GM18870 (cell line): ENCODE measurements at regions not wholly inside any gene's neighbourhood (a gene's known extent, or its start where the extent isn't known, plus 50 kb on each side); places are given as distances from the start of the nearest gene placed in this dataset.

ENCODE experiments used
- ATAC-seq: cut with Tn5 transposase; IDR thresholded peaks from one replicate; pipeline ENCODE4 v1.9.1; 2021; ENCODE audit warnings: moderate library complexity; ENCODE audit not compliant: unreplicated experiment

DNA sequence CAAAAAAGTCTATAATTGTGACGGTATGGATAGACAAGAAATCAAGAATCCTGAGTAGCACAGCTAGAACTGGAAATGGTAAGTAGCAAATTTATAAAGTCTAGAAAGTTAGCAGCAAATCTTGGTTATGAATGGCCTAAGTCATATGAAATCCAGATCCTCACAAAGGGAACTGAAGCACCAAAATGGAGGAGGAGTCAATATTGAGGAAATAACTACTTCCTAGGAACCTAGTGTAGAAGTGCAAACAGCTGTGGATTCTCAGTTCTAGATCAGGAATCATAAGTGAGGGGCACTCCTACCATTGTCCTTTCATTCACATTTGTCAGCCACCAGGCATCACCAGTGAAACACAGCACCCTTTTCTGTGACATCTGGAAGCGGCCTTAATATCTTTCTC is 202.2 kb upstream of the DCN start:
- no peak for ATAC-seq

DNA sequence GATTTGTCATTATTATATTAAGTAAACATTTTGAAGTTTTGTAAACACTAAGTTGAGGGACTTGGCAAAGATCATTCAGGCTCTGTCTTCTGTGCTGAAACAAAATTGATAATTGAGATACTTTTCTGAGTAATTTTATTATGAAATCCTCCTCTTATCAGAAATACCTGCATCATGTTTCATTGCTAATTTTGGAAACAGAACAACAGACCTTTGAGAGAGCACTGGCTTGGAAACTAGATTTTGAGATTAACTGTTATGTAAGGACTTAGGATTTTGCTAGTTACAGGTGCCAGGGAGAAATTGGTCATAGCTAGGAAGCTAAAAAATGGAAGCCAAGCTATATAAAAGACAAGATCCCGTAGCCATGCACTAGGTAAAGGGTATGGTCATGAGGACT is 201.7 kb upstream of the DCN start:
- no peak for ATAC-seq

DNA sequence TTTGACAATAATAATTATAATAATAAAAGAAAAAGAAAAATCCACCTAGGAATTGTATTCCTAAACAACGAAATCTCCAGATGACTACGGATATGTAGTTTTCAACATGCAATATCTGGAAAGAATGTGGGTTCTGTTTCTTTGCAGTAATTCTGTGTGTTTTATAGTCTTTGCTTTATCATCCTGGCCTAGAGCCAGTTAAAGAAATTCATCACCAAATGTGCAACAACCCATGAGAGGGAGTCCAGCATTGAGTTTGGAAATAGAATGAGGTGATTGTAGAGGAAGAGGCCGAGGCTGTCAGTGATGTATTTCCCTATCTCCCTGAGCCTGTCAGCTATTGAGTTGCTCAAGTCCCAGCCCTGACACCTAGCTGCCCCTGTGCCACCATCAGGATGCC is 200.5 kb upstream of the DCN start:
- no peak for ATAC-seq

DNA sequence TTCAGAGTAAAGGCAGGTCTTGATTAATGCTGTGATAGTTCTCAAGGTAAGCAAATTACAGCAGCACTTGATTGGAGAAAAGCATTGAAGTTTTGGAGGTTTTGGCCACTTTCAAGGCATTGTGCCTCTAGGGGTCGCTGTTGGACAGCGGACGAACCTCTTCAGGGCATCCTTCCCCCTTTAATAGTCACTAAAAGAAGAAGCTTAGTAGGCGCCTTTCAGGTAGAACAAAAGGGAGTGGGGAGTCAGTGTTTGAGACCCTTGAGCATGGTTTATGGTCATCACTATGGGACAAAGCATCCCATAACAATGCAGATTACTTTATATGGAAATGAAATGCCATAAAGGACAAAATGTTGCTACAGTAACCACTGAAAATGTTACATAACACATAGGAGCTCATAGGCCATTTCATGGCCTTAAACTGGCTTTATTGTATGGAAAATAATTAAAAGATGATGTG is 199.5 kb upstream of the DCN start:
- peak; percentile 75 for ATAC-seq

DNA sequence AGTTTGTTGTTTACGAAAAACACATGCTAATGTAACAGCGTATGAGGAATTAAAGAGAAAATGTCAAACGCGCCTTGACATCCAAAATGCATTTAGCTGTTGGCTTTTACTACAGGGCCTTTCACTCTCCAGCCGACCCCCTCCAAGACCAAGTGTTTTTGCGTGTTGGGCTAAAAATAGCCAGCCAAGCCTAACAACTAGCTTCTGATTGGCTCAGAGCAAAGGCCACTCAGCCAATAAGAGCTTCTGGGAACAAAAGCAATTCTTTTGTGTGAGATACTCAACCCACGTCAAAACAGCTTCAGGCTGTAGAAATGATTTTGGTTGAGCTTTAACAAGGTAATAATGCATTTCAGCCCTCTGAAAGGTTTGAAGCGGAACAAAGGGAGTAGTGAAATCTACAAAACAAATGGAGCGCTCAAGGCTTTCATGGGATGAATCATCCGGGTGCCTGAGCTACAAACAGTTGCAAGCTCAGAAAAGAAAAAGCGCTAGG is 198.7 kb upstream of the DCN start:
- peak; percentile 79 for ATAC-seq

DNA sequence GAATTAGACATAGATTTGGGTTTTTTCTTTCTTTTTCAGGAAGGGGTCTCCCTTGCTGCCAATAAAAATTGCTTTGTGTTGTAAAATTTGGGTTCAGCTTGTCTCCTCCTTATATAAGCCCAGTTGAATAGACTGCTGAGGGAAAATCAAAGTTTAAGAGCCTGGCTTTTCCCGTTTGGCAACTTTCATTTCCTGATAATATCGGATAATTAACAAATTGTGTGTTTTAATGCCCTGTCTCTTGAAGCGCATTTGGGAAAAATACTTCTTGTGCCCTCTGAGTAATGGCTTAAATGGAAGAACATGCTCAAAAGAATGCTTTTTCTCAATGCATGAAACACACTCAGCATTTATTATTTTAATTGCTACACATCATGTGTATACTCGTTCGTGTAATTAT is 198.0 kb upstream of the DCN start:
- ATAC-seq, result no peak

DNA sequence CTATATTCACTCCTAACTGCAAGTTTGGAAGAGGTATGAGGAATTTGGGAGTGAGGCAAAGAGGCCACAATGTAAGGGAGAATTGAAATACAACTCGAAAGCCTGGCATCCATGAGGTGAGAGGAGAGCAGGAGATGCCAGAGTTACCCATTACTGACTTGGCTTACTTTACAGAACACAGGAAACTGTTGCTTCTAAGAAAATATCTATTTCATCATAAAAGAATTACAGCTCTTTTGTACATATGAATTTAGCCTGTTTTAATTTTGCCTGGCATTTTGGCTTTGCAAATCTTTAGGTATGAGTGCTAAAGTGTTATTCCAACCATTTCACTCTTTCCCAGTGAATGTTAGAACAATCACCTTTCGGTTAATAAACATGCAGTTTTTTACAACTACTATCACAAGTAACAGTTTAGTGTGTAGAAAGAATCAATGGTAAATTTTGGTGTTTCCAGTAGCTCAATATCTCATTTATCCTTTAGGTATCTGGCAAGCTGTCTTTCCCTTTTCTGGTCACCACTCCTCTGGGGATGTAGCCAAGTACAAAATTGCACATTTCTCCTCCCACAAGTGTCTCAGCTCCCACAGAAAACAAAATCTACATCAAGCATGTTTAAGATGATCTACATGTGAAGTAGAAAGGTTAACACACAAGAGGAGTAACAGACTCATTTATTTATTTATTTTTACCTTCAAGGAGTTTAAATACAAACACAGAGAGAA is 196.6 kb upstream of the DCN start:
- no peak for ATAC-seq

DNA sequence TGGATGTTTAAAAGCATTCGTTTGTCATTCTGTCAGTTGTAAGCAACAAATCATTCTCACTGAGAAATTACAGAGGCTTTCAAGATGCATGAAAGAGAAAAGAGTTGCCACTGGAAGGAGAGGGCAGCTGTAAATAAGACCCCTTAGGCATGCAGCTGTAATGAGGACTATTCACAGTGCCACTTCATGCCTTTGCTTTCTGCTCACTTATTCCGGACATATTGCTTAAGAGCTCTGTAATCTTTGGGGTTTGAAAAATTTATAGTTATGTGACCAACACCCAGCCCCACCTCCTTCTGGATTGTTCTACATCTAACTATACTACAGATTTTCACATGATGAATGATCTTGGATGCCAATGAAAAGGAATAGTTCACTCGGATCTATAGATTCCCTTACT is 194.8 kb upstream of the DCN start:
- no peak for ATAC-seq

DNA sequence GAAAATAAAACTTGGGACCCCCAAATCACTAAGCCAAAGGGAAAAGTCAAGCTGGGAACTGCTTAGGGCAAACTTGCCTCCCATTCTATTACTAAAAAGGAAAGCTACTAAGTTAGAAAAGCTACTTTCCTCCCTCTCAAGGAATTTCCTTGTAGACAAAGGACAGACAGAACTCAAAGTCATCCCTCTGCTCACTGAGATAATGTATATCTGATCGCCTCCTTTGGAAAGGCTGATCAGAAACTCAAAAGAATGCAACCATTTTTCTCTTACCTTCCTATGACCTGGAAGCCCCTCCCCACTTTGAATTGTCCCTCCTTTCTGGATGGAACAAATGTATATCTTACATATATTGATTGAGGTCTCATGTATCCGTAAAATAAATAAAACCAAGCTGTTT is 190.5 kb upstream of the DCN start:
- no peak for ATAC-seq

DNA sequence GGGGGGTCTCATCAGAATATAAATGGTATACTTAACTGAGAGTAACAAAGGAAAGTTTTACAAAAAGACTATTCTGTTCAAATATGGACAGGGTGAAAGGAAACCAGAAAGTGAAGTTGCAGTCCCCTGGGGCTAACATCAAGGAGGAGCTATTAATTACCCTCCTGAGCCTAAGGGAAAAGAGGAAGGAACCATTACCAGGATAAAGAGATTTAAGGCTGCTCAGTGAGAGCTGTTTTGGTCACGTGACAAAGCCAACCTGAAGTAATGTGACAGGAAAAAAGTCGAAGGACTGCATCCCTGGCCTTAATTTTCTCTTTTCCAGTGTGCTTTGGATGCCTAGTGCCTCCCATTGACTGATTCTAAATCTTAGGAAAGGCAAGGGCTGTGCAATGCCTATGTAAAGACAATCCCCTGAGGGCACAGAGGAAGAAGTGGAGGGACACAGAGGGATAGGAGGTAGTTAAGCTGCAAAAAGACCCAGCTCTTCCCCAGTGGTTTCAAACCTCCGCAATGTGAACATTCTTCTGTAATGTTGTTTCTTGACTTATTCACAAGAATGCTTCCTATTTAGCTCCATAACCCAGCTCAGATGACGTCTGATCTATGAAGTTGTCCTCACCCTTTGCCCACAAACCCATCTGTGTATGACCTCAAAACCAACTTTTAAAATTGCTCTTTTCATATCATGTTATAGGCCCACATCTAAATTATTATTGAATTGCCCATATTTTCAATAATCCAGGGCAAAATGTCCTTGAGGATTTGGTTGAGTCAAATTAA is 187.7 kb upstream of the DCN start:
- no peak for ATAC-seq

DNA sequence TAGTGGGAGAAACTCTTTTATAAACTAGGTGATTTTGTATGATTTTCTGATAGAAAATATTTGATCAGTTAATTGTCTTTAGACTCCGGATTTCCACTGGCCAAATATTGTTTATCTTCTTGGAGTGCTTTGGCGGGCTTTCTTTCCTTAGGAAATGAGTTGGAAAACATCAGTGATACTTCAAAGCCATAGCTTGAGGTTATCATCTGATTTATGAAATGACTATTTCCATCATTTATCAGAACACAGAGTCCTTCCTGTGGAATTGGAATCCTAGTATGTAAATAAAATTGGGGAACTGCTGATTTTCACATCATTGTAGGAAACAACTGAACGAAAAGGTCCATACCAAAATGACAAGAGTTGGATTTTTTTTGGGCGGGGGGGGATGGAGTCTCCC is 186.0 kb upstream of the DCN start:
- no peak for ATAC-seq

DNA sequence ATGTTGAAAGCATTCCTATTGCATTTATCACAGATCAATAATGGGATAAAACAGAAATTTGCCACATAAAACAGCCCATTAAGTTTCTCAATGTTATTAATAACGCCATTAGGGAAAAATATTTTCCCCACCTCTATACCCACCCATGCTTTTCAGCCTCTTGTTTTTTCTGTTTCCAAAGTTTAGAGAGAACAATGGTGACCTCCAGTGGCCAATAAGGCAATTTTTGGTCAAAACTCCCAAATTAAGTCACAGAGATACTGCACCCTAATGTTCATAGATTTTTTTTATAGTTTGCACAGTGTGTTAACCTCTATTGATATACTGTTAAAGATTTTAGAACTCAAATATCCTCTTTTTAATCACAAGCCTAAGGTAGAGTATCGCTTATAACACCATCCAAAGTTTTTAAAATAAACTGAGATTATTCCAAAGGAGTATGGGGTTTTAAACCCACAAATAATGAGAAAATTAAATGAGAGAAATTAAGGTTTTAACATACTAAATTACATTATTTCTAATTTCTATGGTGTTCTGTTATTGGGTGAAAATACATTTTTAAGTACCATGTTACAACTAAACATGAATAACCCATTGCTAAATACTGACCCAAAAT is 184.7 kb upstream of the DCN start:
- no peak for ATAC-seq

DNA sequence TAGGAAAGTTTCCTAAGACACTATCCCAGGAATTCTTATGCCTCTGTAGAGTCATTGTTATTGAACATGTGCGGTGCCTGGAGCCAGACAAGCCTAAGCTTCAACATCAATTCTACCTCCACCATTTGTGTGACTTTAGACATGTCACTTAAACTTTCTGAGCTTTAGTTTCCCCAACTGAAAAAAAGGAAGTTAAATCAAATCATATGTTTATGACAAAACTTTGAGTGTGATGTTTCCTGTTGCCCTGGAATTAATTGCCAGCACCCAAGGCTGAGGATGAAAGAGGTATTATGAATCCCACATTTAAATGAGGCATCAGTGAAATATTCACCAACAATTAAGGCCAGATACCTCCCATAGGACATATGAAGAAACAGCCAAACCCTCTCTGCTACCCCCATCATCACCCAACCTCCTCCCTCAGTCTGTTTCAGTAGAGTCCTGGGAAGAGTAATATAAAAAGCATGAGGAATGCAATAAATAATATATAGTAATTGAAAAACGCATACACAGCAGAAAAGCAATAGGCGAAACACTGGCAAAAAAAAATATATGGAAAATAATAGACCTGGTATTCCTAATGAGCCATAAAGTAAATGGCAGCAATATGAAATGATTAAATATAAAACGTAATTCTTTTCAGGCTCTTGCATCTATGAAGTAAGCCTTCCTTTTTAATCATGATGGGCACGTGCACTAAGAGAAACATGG is 182.0 kb upstream of the DCN start:
- no peak for ATAC-seq

DNA sequence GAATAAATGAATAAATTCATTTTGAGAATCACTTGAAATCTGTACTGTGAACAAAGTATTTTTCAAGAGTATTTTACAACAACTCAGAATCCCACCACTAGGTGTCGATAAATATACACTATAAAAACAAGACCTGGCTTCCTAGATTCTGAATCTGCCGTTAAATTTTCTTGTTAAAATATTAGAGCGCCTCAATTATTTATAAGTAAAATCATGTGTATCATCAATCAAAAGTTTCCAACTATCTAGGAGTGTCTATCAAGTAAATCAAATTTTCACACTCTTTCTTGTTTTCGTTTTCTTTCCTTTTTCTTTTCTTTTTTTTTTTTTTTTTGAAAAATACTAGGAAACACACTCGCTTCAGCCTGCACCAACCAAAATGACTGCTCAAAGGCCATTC is 179.2 kb upstream of the DCN start:
- ATAC-seq, result no peak

DNA sequence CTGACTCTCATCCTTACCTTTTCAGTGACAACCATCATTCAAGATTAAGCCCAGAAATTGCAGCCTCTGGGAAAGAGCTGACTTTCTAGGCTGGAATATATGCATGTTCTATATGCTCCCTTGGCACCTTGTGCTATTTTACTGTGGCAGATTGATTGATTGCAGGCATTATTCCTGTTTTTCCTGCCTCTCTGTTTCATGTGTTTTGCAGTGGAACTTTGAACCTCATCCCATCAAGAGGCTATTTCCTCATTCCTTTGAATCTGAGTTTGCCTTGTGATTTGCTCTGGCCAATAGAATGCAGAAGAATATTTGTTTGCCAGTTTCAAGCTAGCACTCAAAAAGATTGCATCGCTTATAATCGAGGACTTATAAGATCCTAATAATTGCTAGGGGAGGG is 174.8 kb upstream of the DCN start:
- no peak for ATAC-seq

DNA sequence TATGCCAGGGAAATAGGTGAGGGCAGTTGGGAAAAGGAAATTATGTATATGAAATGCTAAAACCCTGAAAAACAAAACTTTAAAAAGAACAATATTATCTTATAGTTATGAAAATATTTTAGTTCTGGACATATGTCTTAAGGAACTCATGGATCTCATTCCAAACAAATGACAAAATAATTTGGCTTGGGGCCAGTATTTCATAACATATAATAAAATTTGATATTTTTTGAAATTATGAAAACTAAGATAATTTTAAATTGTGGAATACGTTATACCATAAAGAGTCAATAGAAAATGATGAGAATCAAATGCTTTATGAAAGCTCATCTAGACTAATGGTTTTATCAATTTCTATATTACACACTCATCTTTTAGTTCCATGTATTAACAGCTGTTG is 173.8 kb upstream of the DCN start:
- no peak for ATAC-seq

DNA sequence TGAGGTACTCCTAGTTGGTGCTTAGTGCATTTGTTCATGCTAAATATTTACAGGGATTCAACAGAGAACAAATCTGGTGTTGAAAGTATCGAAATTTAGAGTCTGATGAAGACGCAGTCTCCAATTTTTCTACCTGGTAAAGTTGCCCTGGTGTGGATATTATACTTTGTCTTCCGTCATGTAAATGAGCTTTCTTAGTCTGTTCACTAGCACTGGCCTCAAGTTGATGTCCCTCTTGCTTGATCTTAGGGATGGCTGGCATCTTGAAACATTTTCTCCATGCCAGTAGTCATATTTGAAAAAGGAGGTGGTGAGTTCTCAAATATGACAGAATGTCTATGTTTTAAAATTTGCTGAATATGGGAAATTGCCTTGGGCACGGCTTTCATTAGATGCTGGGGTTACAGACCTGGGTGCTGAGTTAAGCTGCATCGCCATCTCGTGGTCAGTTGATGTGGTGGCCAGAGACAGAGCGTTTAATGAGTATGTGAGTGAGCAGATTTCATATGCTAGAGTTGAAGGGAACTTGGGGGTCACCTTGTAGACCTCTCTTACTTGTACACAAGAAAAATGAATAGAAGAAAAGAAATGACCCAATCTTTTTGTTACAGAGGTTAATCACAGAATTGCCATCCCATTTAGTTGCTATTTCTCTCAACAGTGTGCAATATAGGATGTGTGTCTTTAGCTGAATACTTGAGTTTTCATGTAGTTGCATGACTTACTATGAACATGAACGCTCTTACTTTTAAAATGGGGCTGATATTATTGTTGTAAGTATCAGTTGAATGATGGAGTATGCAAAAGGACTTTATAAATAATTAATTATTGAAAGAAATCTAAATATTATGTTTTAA is 172.8 kb upstream of the DCN start:
- peak; percentile 95 for ATAC-seq

DNA sequence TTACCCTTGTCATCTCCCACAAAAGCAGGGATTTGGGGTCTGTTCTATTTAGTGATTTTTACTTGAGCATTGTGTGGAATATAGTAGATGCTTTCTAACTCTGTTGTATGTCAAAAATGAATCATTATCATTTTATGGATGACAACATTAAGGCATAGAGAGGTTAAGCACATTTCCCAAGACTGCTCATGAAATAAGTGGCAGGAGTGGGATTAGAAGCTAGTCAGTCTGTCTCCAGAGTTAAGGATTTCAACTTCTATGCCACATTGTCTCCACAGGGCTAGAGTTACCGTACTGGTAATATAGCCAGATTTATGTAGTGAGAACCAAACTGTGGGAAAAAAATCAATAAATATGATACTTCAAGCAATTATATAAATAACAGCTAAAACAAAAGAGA is 170.6 kb upstream of the DCN start:
- ATAC-seq, result no peak

DNA sequence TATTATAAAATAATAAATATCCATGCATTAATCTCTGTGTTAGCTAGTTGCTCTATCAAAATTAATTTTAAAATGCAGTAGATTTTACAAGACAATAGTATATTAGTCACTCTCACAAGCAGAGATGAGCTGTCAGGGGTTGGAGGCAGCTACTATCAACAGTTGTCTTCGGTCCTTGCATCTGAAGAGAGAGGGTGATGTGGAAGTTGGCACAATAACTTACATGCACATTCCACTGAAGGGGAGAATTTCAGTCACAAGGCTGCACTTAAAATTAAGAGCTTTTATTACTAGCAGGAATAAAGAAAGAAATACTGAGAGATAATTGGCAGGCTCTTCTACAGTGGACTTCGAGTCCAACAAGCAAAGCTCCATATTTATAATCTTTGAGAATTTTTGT is 166.9 kb upstream of the DCN start:
- no peak for ATAC-seq

DNA sequence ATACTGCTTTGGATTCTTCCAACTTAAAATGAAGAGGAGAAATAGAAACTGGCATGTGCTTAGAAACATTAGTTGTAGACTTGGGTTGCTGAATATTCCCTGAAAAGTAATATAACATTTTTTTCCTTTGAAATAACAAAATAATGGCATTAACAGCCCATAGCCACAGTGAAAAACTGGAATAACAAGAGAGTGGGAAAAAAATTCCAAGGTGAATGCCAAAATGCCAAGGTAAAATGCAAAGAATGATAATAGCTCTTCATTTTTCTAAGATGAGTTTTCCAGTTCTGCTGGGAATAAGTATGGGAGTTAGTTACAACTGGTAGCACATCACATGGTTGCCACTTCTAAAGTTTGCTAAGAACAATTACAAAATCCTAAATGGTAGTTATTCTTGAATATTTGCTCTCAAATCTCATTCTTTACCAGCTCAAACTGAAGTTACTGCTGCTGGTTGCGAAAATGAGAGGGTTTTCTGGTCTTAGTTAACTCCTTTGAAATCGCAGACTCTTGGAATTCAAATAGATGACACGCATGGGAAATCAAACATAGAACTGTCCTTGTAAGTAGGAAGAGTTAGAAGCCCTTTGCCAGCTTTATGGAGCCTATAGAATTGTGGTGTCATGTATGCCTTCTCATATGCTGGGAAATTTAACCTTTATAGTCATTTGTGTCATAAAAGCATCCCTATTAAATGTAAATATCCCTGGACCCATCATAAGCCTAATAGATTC is 165.0 kb upstream of the DCN start:
- ATAC-seq, result no peak
